ENCODE measurements at regions not wholly inside any gene's neighbourhood (a gene's known extent, or its start where the extent isn't known, plus 50 kb on each side); places are given as distances from the start of the nearest gene placed in this dataset.

DNA sequence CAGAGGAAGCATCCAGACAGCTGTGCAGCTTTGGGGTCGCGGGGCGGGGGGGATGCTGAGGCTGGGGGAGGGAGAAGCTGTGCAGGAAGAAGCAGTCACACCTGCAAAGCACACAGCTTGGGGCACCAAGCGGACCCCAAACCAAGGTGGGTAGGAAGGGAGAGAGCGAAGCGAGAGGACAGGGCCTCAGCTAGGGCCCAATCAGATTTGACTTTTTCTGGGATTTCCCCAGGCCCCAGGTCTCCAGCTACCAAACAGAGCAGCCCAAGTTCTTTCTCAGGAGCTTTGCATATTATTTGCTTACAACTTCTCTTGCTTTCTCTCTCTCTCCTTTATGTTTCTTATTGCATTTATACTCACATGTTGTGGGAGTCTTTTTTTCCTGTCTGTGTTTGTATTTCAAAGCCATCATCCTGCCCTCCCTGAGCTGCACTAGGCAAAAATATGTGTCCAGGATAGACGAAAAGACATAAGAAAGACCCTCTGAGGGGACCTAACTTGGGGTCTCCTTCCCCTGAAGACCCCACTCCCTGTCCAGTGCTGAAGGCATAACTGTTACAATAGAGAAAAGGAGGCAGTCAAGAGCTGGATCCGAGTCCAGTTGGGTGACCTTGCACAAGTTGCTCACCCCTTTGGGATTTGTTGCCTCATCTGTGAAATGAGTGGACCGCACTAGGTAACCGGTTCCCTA is 50.6 kb upstream of the SMNDC1 start:
- DNase-seq (ENCODE audit: low spot score): no peak
- ChIA-PET CTCF (interaction anchor here (0.6 to 0.7 kb wide), 2 partner anchors 17 to 85 kb away, joined by 3 to 5 read pairs; no protein-coding TSS in a partner anchor), POLR2A (ENCODE audit: low non-redundant PET) (no interaction called here)
- no TSS peak for BruUV-seq (replicated peaks)
- Histone ChIP-seq H3K4me1 (ENCODE audit: insufficient read depth, low read length, poor library complexity, severe bottlenecking) (peaks cover 12% of the 10 kb centered on the region), H3K9me3 (ENCODE audit: low read depth, low read length, poor library complexity, severe bottlenecking) (no peaks in the 10 kb centered on the region), H3K27me3 (replicated peaks; ENCODE audit: insufficient read depth, low read depth, low read length, poor library complexity) (no peaks in the 10 kb centered on the region), H3K4me3 (ENCODE audit: low read depth, low read length, poor library complexity, severe bottlenecking) (no peak overlapping the region), H3K27ac (ENCODE audit: low read depth, low read length, poor library complexity, severe bottlenecking) (no peak overlapping the region), H3K36me3 (ENCODE audit: insufficient read depth, low read length, poor library complexity, severe bottlenecking) (no peaks in the 10 kb centered on the region)
- intact Hi-C loops (cut with micrococcal nuclease; ENCODE audit: unreplicated experiment): loop anchor here (1.0 kb wide), 1 partner anchor 191 kb away; no protein-coding TSS in a partner anchor
- TF ChIP-seq, protein P1, sequence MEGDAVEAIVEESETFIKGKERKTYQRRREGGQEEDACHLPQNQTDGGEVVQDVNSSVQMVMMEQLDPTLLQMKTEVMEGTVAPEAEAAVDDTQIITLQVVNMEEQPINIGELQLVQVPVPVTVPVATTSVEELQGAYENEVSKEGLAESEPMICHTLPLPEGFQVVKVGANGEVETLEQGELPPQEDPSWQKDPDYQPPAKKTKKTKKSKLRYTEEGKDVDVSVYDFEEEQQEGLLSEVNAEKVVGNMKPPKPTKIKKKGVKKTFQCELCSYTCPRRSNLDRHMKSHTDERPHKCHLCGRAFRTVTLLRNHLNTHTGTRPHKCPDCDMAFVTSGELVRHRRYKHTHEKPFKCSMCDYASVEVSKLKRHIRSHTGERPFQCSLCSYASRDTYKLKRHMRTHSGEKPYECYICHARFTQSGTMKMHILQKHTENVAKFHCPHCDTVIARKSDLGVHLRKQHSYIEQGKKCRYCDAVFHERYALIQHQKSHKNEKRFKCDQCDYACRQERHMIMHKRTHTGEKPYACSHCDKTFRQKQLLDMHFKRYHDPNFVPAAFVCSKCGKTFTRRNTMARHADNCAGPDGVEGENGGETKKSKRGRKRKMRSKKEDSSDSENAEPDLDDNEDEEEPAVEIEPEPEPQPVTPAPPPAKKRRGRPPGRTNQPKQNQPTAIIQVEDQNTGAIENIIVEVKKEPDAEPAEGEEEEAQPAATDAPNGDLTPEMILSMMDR (conservative IDR thresholded peaks at IDR 0.05; ENCODE audit: low read depth, low read length): no peak
- no peak for TF ChIP-seq EZH2 (IDR thresholded peaks at IDR 0.05; ENCODE audit: borderline replicate concordance, low read depth, low read length, poor library complexity, severe bottlenecking)

DNA sequence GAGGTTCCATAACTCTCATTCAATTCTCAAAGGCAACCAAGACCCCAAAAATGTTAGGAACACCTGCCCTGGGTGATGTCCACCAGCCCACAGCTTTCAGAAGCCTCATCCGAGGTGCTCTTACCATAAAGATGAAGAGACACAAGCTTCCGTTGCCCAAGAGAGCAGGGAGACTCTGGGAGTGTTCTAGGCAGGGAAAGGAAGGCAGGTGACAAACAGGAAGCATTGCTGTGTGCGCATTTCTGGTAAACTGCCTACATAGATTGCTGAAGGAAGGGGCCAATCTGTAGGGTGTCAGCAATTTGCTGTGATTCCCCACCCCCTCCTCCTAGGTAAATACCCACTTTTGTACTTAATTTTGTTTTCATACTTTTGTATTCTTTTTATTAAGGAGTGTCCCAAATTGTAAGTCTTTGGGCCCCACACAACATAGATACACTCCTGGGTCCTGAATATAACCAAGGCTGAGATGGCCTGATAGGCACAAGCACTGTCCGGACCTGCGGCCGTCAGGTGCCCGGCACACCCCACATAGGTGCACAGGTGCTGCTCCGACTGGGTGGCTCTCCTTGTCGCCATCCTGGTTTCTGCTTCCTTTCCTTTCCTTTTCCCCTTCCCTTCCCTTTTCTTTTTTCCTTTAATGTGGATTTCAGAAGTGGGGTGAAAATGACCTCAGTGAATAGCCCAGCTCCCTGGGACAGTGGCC is 51.4 kb upstream of the SMNDC1 start:
- no peak overlapping the region for H3K27ac ChIP-seq (ENCODE audit: low read depth, low read length, poor library complexity, severe bottlenecking)
- no peaks in the 10 kb centered on the region for H3K9me3 ChIP-seq (ENCODE audit: low read depth, low read length, poor library complexity, severe bottlenecking)
- ChIA-PET POLR2A (ENCODE audit: low non-redundant PET) (no interaction called here), CTCF (no interaction called here)
- intact Hi-C loops (cut with micrococcal nuclease; ENCODE audit: unreplicated experiment): loop anchor here (1.0 kb wide), 1 partner anchor 190 kb away; no protein-coding TSS in a partner anchor
- no peaks in the 10 kb centered on the region for H3K27me3 ChIP-seq (replicated peaks; ENCODE audit: insufficient read depth, low read depth, low read length, poor library complexity)
- DNase-seq (ENCODE audit: low spot score): no peak
- no TSS peak for BruUV-seq (replicated peaks)
- TF ChIP-seq EZH2 (IDR thresholded peaks at IDR 0.05; ENCODE audit: borderline replicate concordance, low read depth, low read length, poor library complexity, severe bottlenecking): no peak
- no peak overlapping the region for H3K4me3 ChIP-seq (ENCODE audit: low read depth, low read length, poor library complexity, severe bottlenecking)
- peaks cover 12% of the 10 kb centered on the region for H3K4me1 ChIP-seq (ENCODE audit: insufficient read depth, low read length, poor library complexity, severe bottlenecking)
- H3K36me3 ChIP-seq (ENCODE audit: insufficient read depth, low read length, poor library complexity, severe bottlenecking): no peaks in the 10 kb centered on the region

DNA sequence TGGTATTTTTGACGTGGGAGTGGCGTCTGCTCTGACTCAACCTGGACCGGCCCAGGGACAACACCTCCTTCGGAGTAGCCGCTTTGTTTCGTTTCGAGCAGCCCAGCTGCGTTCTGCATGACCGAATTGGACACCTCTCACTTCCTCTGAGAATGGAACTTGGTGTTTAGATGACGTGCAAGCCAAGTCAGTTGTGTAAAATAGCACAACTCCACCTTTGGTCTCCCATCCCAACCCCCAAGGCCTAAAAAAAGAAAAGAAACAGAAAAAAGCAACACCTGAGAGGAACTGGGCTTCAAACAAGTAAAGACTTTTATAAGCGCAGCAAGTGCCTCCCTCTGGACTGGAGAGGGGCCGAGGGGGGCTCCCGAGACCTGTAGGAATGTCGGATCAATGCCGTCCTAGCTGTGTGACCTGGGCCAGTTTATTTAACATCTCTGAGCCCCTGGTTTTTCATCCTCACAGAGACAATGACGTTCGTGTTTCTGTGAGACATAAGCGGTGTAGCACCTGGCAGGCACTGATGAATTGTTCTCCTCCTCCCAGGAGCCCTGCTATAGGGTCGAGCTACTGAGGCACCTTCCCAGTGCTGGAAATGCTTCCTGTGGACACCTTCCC is 52.0 kb upstream of the SMNDC1 start:
- ChIA-PET CTCF (no interaction called here), POLR2A (ENCODE audit: low non-redundant PET) (no interaction called here)
- no peaks in the 10 kb centered on the region for H3K36me3 ChIP-seq (ENCODE audit: insufficient read depth, low read length, poor library complexity, severe bottlenecking)
- DNase-seq (ENCODE audit: low spot score): no peak
- H3K27me3 ChIP-seq (replicated peaks; ENCODE audit: insufficient read depth, low read depth, low read length, poor library complexity): no peaks in the 10 kb centered on the region
- H3K4me1 ChIP-seq (ENCODE audit: insufficient read depth, low read length, poor library complexity, severe bottlenecking): peaks cover 12% of the 10 kb centered on the region
- TF ChIP-seq, protein P1 (conservative IDR thresholded peaks at IDR 0.05; ENCODE audit: low read depth, low read length): no peak
- TF ChIP-seq EZH2 (IDR thresholded peaks at IDR 0.05; ENCODE audit: borderline replicate concordance, low read depth, low read length, poor library complexity, severe bottlenecking): no peak
- intact Hi-C loops (cut with micrococcal nuclease; ENCODE audit: unreplicated experiment): no loop called here
- H3K9me3 ChIP-seq (ENCODE audit: low read depth, low read length, poor library complexity, severe bottlenecking): no peaks in the 10 kb centered on the region
- no TSS peak for BruUV-seq (replicated peaks)
- H3K4me3 ChIP-seq (ENCODE audit: low read depth, low read length, poor library complexity, severe bottlenecking): no peak overlapping the region
- H3K27ac ChIP-seq (ENCODE audit: low read depth, low read length, poor library complexity, severe bottlenecking): no peak overlapping the region

All from A673 (cell line).